Central memory CD4-positive, alpha-beta T cell (primary cell): ENCODE measurements at regions not wholly inside any gene's neighbourhood (a gene's known extent, or its start where the extent isn't known, plus 50 kb on each side); places are given as distances from the start of the nearest gene placed in this dataset.
"Not testable (repeated sequence)": the region's sequence is repeated elsewhere in the genome, so short reads cannot be mapped to it uniquely, and the experiment has no call there.

Experiments
- DNase-seq: peaks from one replicate; pipeline ENCODE4 v3.0.0; 2022

GRCh38 chrX:140337263-140337662, 167.6 kb downstream of the SOX3 start:
- no peak for DNase-seq

- DNase-seq, result no peak
These were observed 186.6 kb downstream of the SOX3 start for GRCh38 chrX:140318296-140318695.

GRCh38 chrX:140317462-140317861, 187.4 kb downstream of the SOX3 start:
- DNase-seq, result no peak

GRCh38 chrX:140298960-140299825, 205.7 kb downstream of the SOX3 start:
- no peak for DNase-seq

- no peak for DNase-seq
These were observed 207.6 kb downstream of the SOX3 start for GRCh38 chrX:140297273-140297672.

- DNase-seq, result no peak
These were observed 211.9 kb downstream of the SOX3 start for GRCh38 chrX:140292961-140293360.

- no peak for DNase-seq
These were observed 212.7 kb downstream of the SOX3 start for GRCh38 chrX:140292188-140292587.

- no peak for DNase-seq
These were observed 229.9 kb downstream of the SOX3 start for GRCh38 chrX:140274811-140275525.

GRCh38 chrX:140273921-140274320, 230.9 kb downstream of the SOX3 start:
- no peak for DNase-seq

GRCh38 chrX:140250391-140250790, 254.5 kb downstream of the SOX3 start:
- no peak for DNase-seq

- no peak for DNase-seq
These were observed 255.8 kb downstream of the SOX3 start for GRCh38 chrX:140249088-140249487.

GRCh38 chrX:140229191-140229590, 263.9 kb upstream of the CXorf66 start:
- DNase-seq, result no peak

GRCh38 chrX:140226037-140226436, 260.7 kb upstream of the CXorf66 start:
- not testable (repeated sequence) for DNase-seq

GRCh38 chrX:140215894-140216293, 250.6 kb upstream of the CXorf66 start:
- not testable (repeated sequence) for DNase-seq

GRCh38 chrX:140214518-140214917, 249.2 kb upstream of the CXorf66 start:
- not testable (repeated sequence) for DNase-seq

GRCh38 chrX:140206657-140207056, 241.3 kb upstream of the CXorf66 start:
- no peak for DNase-seq

GRCh38 chrX:140190441-140191108, 225.3 kb upstream of the CXorf66 start:
- no peak for DNase-seq

GRCh38 chrX:140180585-140180984, 215.3 kb upstream of the CXorf66 start:
- DNase-seq, result no peak

- DNase-seq, result no peak
These were observed 212.5 kb upstream of the CXorf66 start for GRCh38 chrX:140177821-140178220.

- DNase-seq, result no peak
These were observed 207.1 kb upstream of the CXorf66 start for GRCh38 chrX:140172401-140172800.

- no peak for DNase-seq
These were observed 202.2 kb upstream of the CXorf66 start for GRCh38 chrX:140167551-140167950.

GRCh38 chrX:140165849-140166248, 200.5 kb upstream of the CXorf66 start:
- no peak for DNase-seq

GRCh38 chrX:140164391-140164790, 199.1 kb upstream of the CXorf66 start:
- DNase-seq, result no peak
